Spleen (tissue), 7 donors: ENCODE measurements at regions not wholly inside any gene's neighbourhood (a gene's known extent, or its start where the extent isn't known, plus 50 kb on each side); places are given as distances from the start of the nearest gene placed in this dataset.
"Not testable (repeated sequence)": the region's sequence is repeated elsewhere in the genome, so short reads cannot be mapped to it uniquely, and the experiment has no call there.

Experiments
- CTCF ChIP-seq, 11 experiments: fragments of 200-600 bp in 7 of 11; fragments of 450-650 bp in 4 of 11; sonication (generic) in 4 of 11; IDR thresholded peaks in 8 of 11; conservative IDR thresholded peaks in 3 of 11; 1 replicate in 7 of 11; 2 replicates in 4 of 11; pipeline versions ENCODE4 v1.4.0 to v1.8.0; 2016 to 2021; ENCODE audit warnings: antibody characterized with exemption in 11 of 11, inconsistent platforms in 4 of 11, mild to moderate bottlenecking in 1 of 11
- POLR2AphosphoS5 ChIP-seq, 3 donors: sonication (generic); formaldehyde crosslinking; IDR thresholded peaks; one replicate each; pipeline ENCODE4 v1.5.1; 2017; ENCODE audit warnings: antibody characterized with exemption in 3 of 3
- donor health status: DM: no; HTN: no; CAD: no; lungs with moderate emphysema.
- donor health status: DM: no; HTN: no; CAD: no.
- donor health status: DM: no; HTN: no; CAD: no.

GRCh38 chr6:50394139-50394538 lies 319.2 kb upstream of the TFAP2D start:
- not testable (repeated sequence) for TF ChIP-seq CTCF (IDR thresholded peaks at IDR 0.05 in 8 of 11, conservative IDR thresholded peaks at IDR 0.05 in 3 of 11); POLR2AphosphoS5 (IDR thresholded peaks at IDR 0.05)
